Trophoblast cell (in vitro differentiated cells and primary cell): ENCODE measurements at regions not wholly inside any gene's neighbourhood (a gene's known extent, or its start where the extent isn't known, plus 50 kb on each side); places are given as distances from the start of the nearest gene placed in this dataset.
A peak's percentile ranks its signal among the peaks of the same experiment; 100 is the strongest.

Source experiments
- DNase-seq, 2 donors: peaks; one replicate each; pipeline ENCODE4 v3.0.0-alpha.2; 2016
- H2AFZ ChIP-seq: 2 replicates; pipeline ENCODE4 v1.6.1; 2013; ENCODE audit warnings: low read length, moderate library complexity, mild to moderate bottlenecking; ENCODE audit not compliant: insufficient read depth, poor library complexity
- H2AK5ac ChIP-seq: 2 replicates; pipeline ENCODE4 v1.6.1; 2013; ENCODE audit warnings: mild to moderate bottlenecking, low read length
- H2BK120ac ChIP-seq: 2 replicates; pipeline ENCODE4 v1.6.1; 2013; ENCODE audit warnings: low read length, mild to moderate bottlenecking, moderate library complexity; ENCODE audit not compliant: insufficient read depth, poor library complexity
- H2BK12ac ChIP-seq: 2 replicates; pipeline ENCODE4 v1.6.1; 2013; ENCODE audit warnings: mild to moderate bottlenecking, low read length, moderate library complexity
- H2BK5ac ChIP-seq: 2 replicates; pipeline ENCODE4 v1.6.1; 2013; ENCODE audit warnings: low read length, low read depth, moderate library complexity, mild to moderate bottlenecking; ENCODE audit not compliant: poor library complexity
- H3K14ac ChIP-seq: 2 replicates; pipeline ENCODE4 v1.6.1; 2013; ENCODE audit warnings: mild to moderate bottlenecking, low read length
- H3K18ac ChIP-seq: 2 replicates; pipeline ENCODE4 v1.6.1; 2013; ENCODE audit warnings: mild to moderate bottlenecking, low read length
- H3K23ac ChIP-seq: 2 replicates; pipeline ENCODE4 v1.6.1; 2013; ENCODE audit warnings: low read length
- H3K27ac ChIP-seq: 2 replicates; pipeline ENCODE4 v1.5.1; 2013; ENCODE audit warnings: low read depth, mild to moderate bottlenecking, inconsistent platforms, low read length, moderate library complexity
- H3K27me3 ChIP-seq: 2 replicates; pipeline ENCODE4 v1.6.1; 2013; ENCODE audit warnings: inconsistent platforms, mild to moderate bottlenecking, low read length, moderate library complexity; ENCODE audit not compliant: insufficient read depth
- H3K36me3 ChIP-seq, 2 experiments: 1 replicate in 1 of 2; 2 replicates in 1 of 2; pipeline ENCODE4 v1.6.1; 2013; ENCODE audit warnings: low read length in 2 of 2, mild to moderate bottlenecking in 2 of 2, moderate library complexity in 1 of 2; ENCODE audit not compliant: insufficient read depth in 2 of 2, control insufficient read depth in 1 of 2
- H3K4ac ChIP-seq: 2 replicates; pipeline ENCODE4 v1.6.1; 2013; ENCODE audit warnings: low read depth, mild to moderate bottlenecking, low read length, moderate library complexity
- H3K4me1 ChIP-seq, 2 experiments: 1 replicate in 1 of 2; 2 replicates in 1 of 2; pipeline ENCODE4 v1.6.1; 2013; ENCODE audit warnings: low read length in 2 of 2, mild to moderate bottlenecking in 2 of 2, moderate library complexity in 1 of 2; ENCODE audit not compliant: insufficient read depth in 2 of 2, control insufficient read depth in 1 of 2
- H3K4me2 ChIP-seq: 2 replicates; pipeline ENCODE4 v1.6.1; 2013; ENCODE audit warnings: inconsistent platforms, mild to moderate bottlenecking, low read length, moderate library complexity
- H3K4me3 ChIP-seq: 2 replicates; pipeline ENCODE4 v1.5.1; 2013; ENCODE audit warnings: mild to moderate bottlenecking, low read depth, low read length, inconsistent platforms
- H3K79me1 ChIP-seq: one replicate; pipeline ENCODE4 v1.6.1; 2013; ENCODE audit warnings: low read length
- H3K79me2 ChIP-seq: 2 replicates; pipeline ENCODE4 v1.6.1; 2013; ENCODE audit warnings: low read length, mild to moderate bottlenecking; ENCODE audit not compliant: control insufficient read depth, insufficient read depth, poor library complexity
- H3K9ac ChIP-seq: 2 replicates; pipeline ENCODE4 v1.6.1; 2013; ENCODE audit warnings: mild to moderate bottlenecking, low read length
- H3K9me3 ChIP-seq: 2 replicates; pipeline ENCODE4 v1.6.1; 2013; ENCODE audit warnings: low read depth, mild to moderate bottlenecking, control low read depth, inconsistent platforms, low read length; ENCODE audit not compliant: insufficient read depth
- H4K12ac ChIP-seq: 2 replicates; pipeline ENCODE4 v1.6.1; 2013; ENCODE audit warnings: low read depth, mild to moderate bottlenecking, low read length, moderate library complexity
- H4K8ac ChIP-seq: 2 replicates; pipeline ENCODE4 v1.6.1; 2013; ENCODE audit warnings: low read depth, mild to moderate bottlenecking, low read length, moderate library complexity
- H4K91ac ChIP-seq: one replicate; pipeline ENCODE4 v1.6.1; 2013; ENCODE audit warnings: low read depth, mild to moderate bottlenecking, low read length, moderate library complexity
- WGBS: extraction: QIAGEN DNeasy Blood & Tissue Kit; methylation state at CpG from one replicate; pipeline ENCODE4 v1.1.7; 2013; ENCODE audit warnings: missing lambda C conversion rate; ENCODE audit not compliant: insufficient read length, insufficient coverage; ENCODE audit errors: extremely low coverage; 5-methylcytosine and 5-hydroxymethylcytosine counted together

GRCh38 chr5:133788121-133788520, 175.8 kb upstream of the FSTL4 start:
- no peak overlapping the region for H3K4me2 ChIP-seq
- no peak overlapping the region for H2AFZ ChIP-seq
- no peak overlapping the region for H4K91ac ChIP-seq
- no peak overlapping the region for H3K9ac ChIP-seq
- H3K4me3 ChIP-seq: no peak overlapping the region
- H2AK5ac ChIP-seq: no peak overlapping the region
- no peak overlapping the region for H4K8ac ChIP-seq
- H3K79me1 ChIP-seq: no peaks in the 10 kb centered on the region
- H3K14ac ChIP-seq: no peak overlapping the region
- no peak overlapping the region for H2BK5ac ChIP-seq
- H2BK120ac ChIP-seq: no peak overlapping the region
- no peak overlapping the region for H2BK12ac ChIP-seq
- no peaks in the 10 kb centered on the region for H3K27me3 ChIP-seq
- WGBS: no CpG with 5 or more reads among the region's 11 CpGs
- H3K23ac ChIP-seq: no peak overlapping the region
- no peak overlapping the region for H4K12ac ChIP-seq
- no peaks in the 10 kb centered on the region for H3K79me2 ChIP-seq
- no peak overlapping the region for H3K18ac ChIP-seq
- H3K4me1 ChIP-seq: no peaks in the 10 kb centered on the region
- H3K4ac ChIP-seq: no peak overlapping the region
- H3K9me3 ChIP-seq: no peaks in the 10 kb centered on the region
- no peaks in the 10 kb centered on the region for H3K36me3 ChIP-seq
- no peak overlapping the region for H3K27ac ChIP-seq
- DNase-seq: no peak

DNA sequence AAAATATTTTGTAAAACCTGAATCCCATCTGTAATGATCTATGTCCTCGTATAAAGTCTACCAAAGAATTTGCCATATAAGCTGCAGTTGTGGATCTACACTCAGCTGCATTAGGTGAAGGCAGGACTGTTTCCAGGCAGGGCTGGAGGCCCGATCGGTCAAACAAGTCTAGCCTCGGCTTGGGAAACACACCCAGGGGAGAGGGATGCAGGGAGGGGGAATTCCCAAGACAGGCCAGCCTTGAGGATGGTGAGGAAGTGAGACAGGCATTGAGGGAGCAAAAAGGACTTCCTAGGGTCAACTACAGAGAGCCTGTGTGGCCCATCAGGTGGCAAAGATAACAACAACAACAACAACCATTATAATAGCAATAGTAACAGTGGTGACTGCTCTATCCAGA, 174.1 kb upstream of the FSTL4 start:
- no peak for DNase-seq
- Histone ChIP-seq H3K4me2 (no peak overlapping the region), H2BK12ac (no peak overlapping the region), H3K18ac (no peak overlapping the region), H3K9me3 (no peaks in the 10 kb centered on the region), H3K36me3 (no peaks in the 10 kb centered on the region), H3K4me1 (no peaks in the 10 kb centered on the region), H4K91ac (no peak overlapping the region), H2AFZ (no peak overlapping the region), H3K27me3 (no peaks in the 10 kb centered on the region), H2BK5ac (no peak overlapping the region), H3K14ac (no peak overlapping the region), H3K23ac (no peak overlapping the region), H2BK120ac (no peak overlapping the region), H3K9ac (no peak overlapping the region), H3K4me3 (no peak overlapping the region), H4K12ac (no peak overlapping the region), H4K8ac (no peak overlapping the region), H3K79me1 (no peaks in the 10 kb centered on the region), H2AK5ac (no peak overlapping the region), H3K27ac (no peak overlapping the region), H3K4ac (no peak overlapping the region), H3K79me2 (no peaks in the 10 kb centered on the region)
- WGBS: no CpG with 5 or more reads among the region's 4 CpGs

- H3K79me1 ChIP-seq: no peaks in the 10 kb centered on the region
- no peak for DNase-seq
- H3K4me2 ChIP-seq: no peak overlapping the region
- no peak overlapping the region for H2AK5ac ChIP-seq
- no peak overlapping the region for H3K4ac ChIP-seq
- no peak overlapping the region for H3K23ac ChIP-seq
- no peak overlapping the region for H3K4me3 ChIP-seq
- H2BK120ac ChIP-seq: no peak overlapping the region
- no peak overlapping the region for H3K18ac ChIP-seq
- H3K9me3 ChIP-seq: no peaks in the 10 kb centered on the region
- no peak overlapping the region for H2BK5ac ChIP-seq
- no peak overlapping the region for H2BK12ac ChIP-seq
- WGBS: no CpG with 5 or more reads among the region's 3 CpGs
- H3K14ac ChIP-seq: no peak overlapping the region
- no peak overlapping the region for H4K91ac ChIP-seq
- no peaks in the 10 kb centered on the region for H3K4me1 ChIP-seq
- no peak overlapping the region for H4K8ac ChIP-seq
- H4K12ac ChIP-seq: no peak overlapping the region
- no peak overlapping the region for H3K9ac ChIP-seq
- no peaks in the 10 kb centered on the region for H3K79me2 ChIP-seq
- no peaks in the 10 kb centered on the region for H3K36me3 ChIP-seq
- H3K27me3 ChIP-seq: no peaks in the 10 kb centered on the region
- no peak overlapping the region for H2AFZ ChIP-seq
- H3K27ac ChIP-seq: no peak overlapping the region
Measured at GRCh38 chr5:133785182-133785581, 172.8 kb upstream of the FSTL4 start.

DNA sequence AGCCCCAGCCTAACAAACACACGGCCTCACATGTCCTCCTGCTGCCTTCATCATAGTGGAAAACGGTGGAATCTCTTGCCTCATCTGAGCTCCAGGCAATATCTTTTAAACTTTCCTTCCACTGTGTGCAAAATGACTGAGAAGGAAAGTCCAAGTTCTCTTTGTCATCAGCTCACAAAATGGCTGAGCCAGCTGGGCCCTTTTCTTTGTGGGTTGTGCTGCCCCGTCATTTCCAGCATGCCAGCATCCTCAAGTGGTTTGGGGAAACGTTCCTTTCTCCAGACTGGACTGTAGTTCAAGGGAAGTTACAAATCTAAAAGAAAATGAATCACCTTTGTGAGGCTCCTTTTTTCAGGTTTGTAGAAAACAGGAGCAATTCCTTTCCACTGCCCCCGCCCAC, 171.1 kb upstream of the FSTL4 start:
- Histone ChIP-seq H3K14ac (no peak overlapping the region), H3K9me3 (peaks cover under 1% of the 10 kb centered on the region), H3K27ac (no peak overlapping the region), H4K8ac (no peak overlapping the region), H3K18ac (no peak overlapping the region), H2AK5ac (no peak overlapping the region), H3K4me2 (no peak overlapping the region), H3K27me3 (no peaks in the 10 kb centered on the region), H3K4ac (no peak overlapping the region), H3K4me1 (no peaks in the 10 kb centered on the region), H3K4me3 (no peak overlapping the region), H2BK12ac (no peak overlapping the region), H4K91ac (no peak overlapping the region), H2BK120ac (no peak overlapping the region), H2AFZ (no peak overlapping the region), H2BK5ac (no peak overlapping the region), H3K79me2 (no peaks in the 10 kb centered on the region), H3K9ac (no peak overlapping the region), H4K12ac (no peak overlapping the region), H3K79me1 (no peaks in the 10 kb centered on the region), H3K36me3 (no peaks in the 10 kb centered on the region), H3K23ac (no peak overlapping the region)
- peak; percentile 8 to 59 for DNase-seq
- no CpG with 5 or more reads among the region's 5 CpGs for WGBS
